K562 (cell line): ENCODE measurements at regions not wholly inside any gene's neighbourhood (a gene's known extent, or its start where the extent isn't known, plus 50 kb on each side); places are given as distances from the start of the nearest gene placed in this dataset.

Source experiments
- ATAC-seq: fragments of 200-7000 bp; cut with Tn5 transposase; 3 replicates; pipeline ENCODE4 v1.9.1; 2020; ENCODE audit warnings: moderate library complexity
- BruUV-seq: library from RNA; stranded (reverse); fragments of 400-500 nt; replicated peaks from 2 replicates; lab custom pipeline; 2021; lab: Mats Ljungman, UMichigan
- CTCF ChIA-PET: fragments of 300-600 bp; formaldehyde crosslinking; extraction: SDS; loops from one replicate; lab custom pipeline; 2021; ENCODE audit warnings: low intra/inter-chr PET ratio; lab: Yijun Ruan, JAX
- POLR2A ChIA-PET: fragments of 300-600, 350-650 bp; sonication (Branson Sonifier 250); formaldehyde crosslinking; extraction: SDS; loops from one replicate; lab custom pipeline; 2021; ENCODE audit warnings: antibody characterized with exemption, inconsistent platforms; lab: Yijun Ruan, JAX
- DNase-seq, 4 experiments: peaks; one replicate each; pipeline versions ENCODE4 v3.0.0 to v3.0.0-alpha.2; 2011 to 2018; ENCODE audit warnings: low spot score in 3 of 4, mixed read lengths in 3 of 4; ENCODE audit errors: extremely low read depth in 1 of 4
- FAIRE-seq: peaks from 2 replicates; lab custom pipeline; 2011; peaks lifted over from hg19 to GRCh38; lab: Jason Lieb, UNC
- H2AFZ ChIP-seq: 2 replicates; pipeline ENCODE4 v1.6.0; 2011; ENCODE audit warnings: low read depth, low read length, control low read depth, inconsistent platforms
- H3K27ac ChIP-seq: fragments of 200-600 bp; 3 replicates; pipeline ENCODE4 v1.8.0; 2011; ENCODE audit warnings: low read depth, mild to moderate bottlenecking, control low read depth, inconsistent platforms, low read length, moderate library complexity, mixed read lengths; ENCODE audit errors: extremely low read depth
- H3K27me3 ChIP-seq, 2 experiments: fragments of 300-600 bp in 1 of 2; 2 replicates in 1 of 2; 3 replicates in 1 of 2; pipeline versions ENCODE4 v1.6.0 to v1.8.0; 2011; ENCODE audit warnings: inconsistent platforms in 2 of 2, low read length in 2 of 2, mild to moderate bottlenecking in 1 of 2, mixed read lengths in 1 of 2, moderate library complexity in 1 of 2; ENCODE audit not compliant: control insufficient read depth in 2 of 2, insufficient read depth in 2 of 2
- H3K36me3 ChIP-seq: fragments of 300-600 bp; 3 replicates; pipeline ENCODE4 v1.8.0; 2011; ENCODE audit warnings: mild to moderate bottlenecking, low read length, inconsistent platforms; ENCODE audit not compliant: control insufficient read depth, insufficient read depth
- H3K4me1 ChIP-seq, 2 experiments: fragments of 200-600 bp in 1 of 2; replicated peaks in 1 of 2; 2 replicates in 1 of 2; 3 replicates in 1 of 2; pipeline versions ENCODE4 v1.5.1 to v1.8.0; 2011; ENCODE audit warnings: inconsistent platforms in 2 of 2, low read length in 2 of 2, mild to moderate bottlenecking in 1 of 2, mixed read lengths in 1 of 2, moderate library complexity in 1 of 2; ENCODE audit not compliant: control insufficient read depth in 2 of 2, insufficient read depth in 2 of 2
- H3K4me2 ChIP-seq: 2 replicates; pipeline ENCODE4 v1.6.1; 2011; ENCODE audit warnings: low read length, control low read depth, inconsistent platforms, mixed read lengths; ENCODE audit not compliant: insufficient read depth
- H3K4me3 ChIP-seq: fragments of 200-600 bp; sonication (generic), shearing (Covaris generic); 2 replicates; pipeline ENCODE4 v1.5.1; 2016; ENCODE audit warnings: control low read depth, inconsistent platforms
- H3K79me2 ChIP-seq: fragments of 200-600 bp; 3 replicates; pipeline ENCODE4 v1.8.0; 2011; ENCODE audit warnings: low read length, inconsistent platforms; ENCODE audit not compliant: control insufficient read depth, insufficient read depth
- H3K9ac ChIP-seq, 2 experiments: 2 replicates each; pipeline versions ENCODE4 v1.6.0 to v1.6.1; 2011; ENCODE audit warnings: low read depth in 2 of 2, low read length in 2 of 2, control low read depth in 1 of 2, inconsistent platforms in 1 of 2, mild to moderate bottlenecking in 1 of 2, mixed read lengths in 1 of 2; ENCODE audit not compliant: insufficient read depth in 1 of 2
- H3K9me1 ChIP-seq: one replicate; pipeline ENCODE4 v1.6.0; 2011; ENCODE audit warnings: inconsistent platforms, mild to moderate bottlenecking, low read length, moderate library complexity; ENCODE audit not compliant: control insufficient read depth, insufficient read depth
- H3K9me3 ChIP-seq: replicated peaks from 2 replicates; pipeline ENCODE4 v1.5.1; 2011; ENCODE audit warnings: low read depth, low read length, inconsistent platforms; ENCODE audit not compliant: control insufficient read depth, insufficient read depth
- H4K20me1 ChIP-seq: replicated peaks from 2 replicates; pipeline ENCODE4 v1.6.1; 2011; ENCODE audit warnings: low read length, inconsistent platforms, mixed read lengths; ENCODE audit not compliant: control insufficient read depth, insufficient read depth
- KDM5B ChIP-seq: fragments of 200-600 bp; sonication (generic); IDR thresholded peaks from 2 replicates; pipeline ENCODE4 v1.6.1; 2012; ENCODE audit warnings: low read depth, mild to moderate bottlenecking, moderate library complexity, low read length, control low read depth, inconsistent platforms; ENCODE audit not compliant: insufficient replicate concordance
- MBD2 ChIP-seq: sonication (generic); IDR thresholded peaks from 2 replicates; pipeline ENCODE4 v1.6.1; 2016; ENCODE audit warnings: low read depth, borderline replicate concordance
- MIER1 ChIP-seq: fragments of 450-650 bp; IDR thresholded peaks from 2 replicates; pipeline ENCODE4 v1.6.1; 2016; ENCODE audit warnings: antibody characterized with exemption, mild to moderate bottlenecking, low read depth
- SP1 ChIP-seq: sonication (generic); formaldehyde crosslinking; IDR thresholded peaks from 2 replicates; pipeline ENCODE4 v1.8.1; 2022; ENCODE audit warnings: mild to moderate bottlenecking, missing genetic modification reagents
- ZNF583 ChIP-seq: fragments of 250-450 bp; sonication (Bioruptor Pico); IDR thresholded peaks from 2 replicates; pipeline ENCODE4 v1.4.0; 2020
- ZNF696 ChIP-seq: fragments of 250-450 bp; sonication (Bioruptor Pico); conservative IDR thresholded peaks from 2 replicates; pipeline ENCODE4 v1.4.0; 2020; ENCODE audit warnings: mild to moderate bottlenecking, moderate library complexity
- WGBS: fragments of 100-300 bp; shearing (Covaris generic); methylation state at CpG from one replicate; pipeline ENCODE4 v1.1.6; 2016; ENCODE audit warnings: low coverage, mixed read lengths; ENCODE audit not compliant: insufficient coverage; ENCODE audit errors: missing lambda C conversion rate; 5-methylcytosine and 5-hydroxymethylcytosine counted together
- in situ Hi-C: fragments of 300-500 bp; cut with MboI; formaldehyde crosslinking; loops from 4 replicates; pipeline ENCODE4 v1.15.0; 2018; ENCODE audit warnings: inconsistent platforms, mixed read lengths
- intact Hi-C: fragments of 100-400 bp; cut with micrococcal nuclease; formaldehyde crosslinking; loops from 2 replicates; pipeline ENCODE4 v1.14.2; 2022
- TF ChIP-seq, protein P1 (sequence below), 2 experiments: IDR thresholded peaks in 1 of 2; conservative IDR thresholded peaks in 1 of 2; 2 replicates each; pipeline ENCODE4 v1.6.1; 2016; ENCODE audit warnings: low read depth in 2 of 2, mild to moderate bottlenecking in 1 of 2, missing compliant biosample characterization in 1 of 2, missing genetic modification characterization in 1 of 2, moderate library complexity in 1 of 2
- TF ChIP-seq, protein P2 (sequence below): sonication (generic); formaldehyde crosslinking; IDR thresholded peaks from 2 replicates; pipeline ENCODE4 v1.8.1; 2022; ENCODE audit warnings: missing genetic modification reagents

DNA sequence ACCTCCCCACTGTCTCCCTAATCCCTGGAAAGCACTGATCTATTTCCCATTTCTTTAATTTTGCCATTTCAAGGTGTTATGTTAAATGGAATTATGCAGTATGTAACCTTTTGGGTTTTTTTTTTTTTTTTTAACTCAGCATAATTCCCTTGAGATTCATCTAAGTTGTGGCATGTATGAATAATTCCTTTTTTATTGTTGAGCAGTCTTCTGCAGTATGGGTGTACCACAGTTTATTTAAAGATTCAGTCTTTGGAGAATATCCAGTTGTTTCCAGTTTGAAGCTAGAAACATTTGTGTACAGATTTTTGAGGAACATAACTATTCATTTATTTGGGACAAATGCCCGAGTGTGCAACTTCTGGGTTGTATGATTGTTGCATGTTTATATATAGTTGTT lies 162.2 kb upstream of the FAM78B start:
- H2AFZ ChIP-seq: no peak overlapping the region
- CTCF ChIA-PET: no interaction called here
- no TSS peak for BruUV-seq
- H3K4me1 ChIP-seq: no peaks in the 10 kb centered on the region
- no peaks in the 10 kb centered on the region for H3K36me3 ChIP-seq
- H3K27me3 ChIP-seq: no peaks in the 10 kb centered on the region; a peak in 1 of 5 replicates
- WGBS: 0% methylated on average over 1 of the region's 1 CpG
- H3K9me3 ChIP-seq: no peaks in the 10 kb centered on the region
- no peaks in the 10 kb centered on the region for H3K79me2 ChIP-seq
- FAIRE-seq: no peak
- TF ChIP-seq ZNF583 (CRISPR knock-in tag) (no peak), KDM5B (no peak), MIER1 (no peak), SP1 (CRISPR knock-in tag) (no peak), MBD2 (no peak), ZNF696 (CRISPR knock-in tag) (no peak)
- TF ChIP-seq, protein P1, sequence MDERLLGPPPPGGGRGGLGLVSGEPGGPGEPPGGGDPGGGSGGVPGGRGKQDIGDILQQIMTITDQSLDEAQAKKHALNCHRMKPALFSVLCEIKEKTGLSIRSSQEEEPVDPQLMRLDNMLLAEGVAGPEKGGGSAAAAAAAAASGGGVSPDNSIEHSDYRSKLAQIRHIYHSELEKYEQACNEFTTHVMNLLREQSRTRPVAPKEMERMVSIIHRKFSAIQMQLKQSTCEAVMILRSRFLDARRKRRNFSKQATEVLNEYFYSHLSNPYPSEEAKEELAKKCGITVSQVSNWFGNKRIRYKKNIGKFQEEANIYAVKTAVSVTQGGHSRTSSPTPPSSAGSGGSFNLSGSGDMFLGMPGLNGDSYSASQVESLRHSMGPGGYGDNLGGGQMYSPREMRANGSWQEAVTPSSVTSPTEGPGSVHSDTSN (CRISPR knock-in tag; IDR thresholded peaks at IDR 0.05; ENCODE audit: low read depth): no peak
- TF ChIP-seq, protein P1 (tag; conservative IDR thresholded peaks at IDR 0.05; ENCODE audit: low read depth): no peak
- TF ChIP-seq, protein P2, sequence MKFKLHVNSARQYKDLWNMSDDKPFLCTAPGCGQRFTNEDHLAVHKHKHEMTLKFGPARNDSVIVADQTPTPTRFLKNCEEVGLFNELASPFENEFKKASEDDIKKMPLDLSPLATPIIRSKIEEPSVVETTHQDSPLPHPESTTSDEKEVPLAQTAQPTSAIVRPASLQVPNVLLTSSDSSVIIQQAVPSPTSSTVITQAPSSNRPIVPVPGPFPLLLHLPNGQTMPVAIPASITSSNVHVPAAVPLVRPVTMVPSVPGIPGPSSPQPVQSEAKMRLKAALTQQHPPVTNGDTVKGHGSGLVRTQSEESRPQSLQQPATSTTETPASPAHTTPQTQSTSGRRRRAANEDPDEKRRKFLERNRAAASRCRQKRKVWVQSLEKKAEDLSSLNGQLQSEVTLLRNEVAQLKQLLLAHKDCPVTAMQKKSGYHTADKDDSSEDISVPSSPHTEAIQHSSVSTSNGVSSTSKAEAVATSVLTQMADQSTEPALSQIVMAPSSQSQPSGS (CRISPR knock-in tag): no peak
- H4K20me1 ChIP-seq: no peaks in the 10 kb centered on the region
- in situ Hi-C loops (no loop called here), intact Hi-C loops (no loop called here)
- ATAC-seq: no peak
- POLR2A ChIA-PET: interaction anchor here (0.5 kb wide), 1 partner anchor 28 kb away, joined by 4 read pairs; no protein-coding TSS in a partner anchor
- H3K9me1 ChIP-seq: no peaks in the 10 kb centered on the region
- H3K4me2 ChIP-seq: no peak overlapping the region
- no peak overlapping the region for H3K9ac ChIP-seq
- H3K27ac ChIP-seq: no peak overlapping the region
- no peak for DNase-seq
- no peak overlapping the region for H3K4me3 ChIP-seq
